ENCODE measurements at regions not wholly inside any gene's neighbourhood (a gene's known extent, or its start where the extent isn't known, plus 50 kb on each side); places are given as distances from the start of the nearest gene placed in this dataset.

GRCh38 chr20:6845141-6845540, 77.7 kb downstream of the BMP2 start:
- TF ChIP-seq CTCF (conservative IDR thresholded peaks at IDR 0.05): no peak

DNA sequence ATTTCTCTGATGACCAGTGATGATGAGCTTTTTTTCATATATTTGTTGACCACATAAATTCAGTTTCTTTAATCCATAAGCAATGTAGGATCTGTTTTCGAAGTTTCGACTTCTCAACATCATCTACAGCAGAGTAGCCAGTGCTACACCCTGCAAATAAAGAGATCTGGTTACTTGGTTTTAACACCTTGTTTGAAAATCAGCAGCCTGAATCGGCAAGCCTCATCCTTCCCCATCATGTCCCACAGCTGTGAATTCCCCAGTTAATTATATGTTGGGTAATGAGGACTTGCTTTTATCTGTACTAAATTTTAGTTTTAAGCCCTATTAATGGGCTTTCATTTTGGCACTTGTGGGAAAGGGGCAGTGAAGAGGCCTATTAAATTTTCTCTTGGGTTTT, 80.6 kb downstream of the BMP2 start:
- no peak overlapping the region for H3K27ac ChIP-seq
- TF ChIP-seq CTCF (conservative IDR thresholded peaks at IDR 0.05): no peak

More at GRCh38 chr20:6845141-6845540, 77.7 kb downstream of the BMP2 start:
- no peak overlapping the region for H3K27ac ChIP-seq

- TF ChIP-seq CTCF (conservative IDR thresholded peaks at IDR 0.05): no peak
- no peak overlapping the region for H3K27ac ChIP-seq
Measured at GRCh38 chr20:6848992-6849391, 81.5 kb downstream of the BMP2 start.

- TF ChIP-seq CTCF (conservative IDR thresholded peaks at IDR 0.05): no peak
- H3K27ac ChIP-seq: no peak overlapping the region
Measured at GRCh38 chr20:6851136-6851535, 83.7 kb downstream of the BMP2 start.

- no peak for TF ChIP-seq CTCF (conservative IDR thresholded peaks at IDR 0.05)
- H3K27ac ChIP-seq: no peak overlapping the region
Measured at GRCh38 chr20:6852478-6852877, 85.0 kb downstream of the BMP2 start.

DNA sequence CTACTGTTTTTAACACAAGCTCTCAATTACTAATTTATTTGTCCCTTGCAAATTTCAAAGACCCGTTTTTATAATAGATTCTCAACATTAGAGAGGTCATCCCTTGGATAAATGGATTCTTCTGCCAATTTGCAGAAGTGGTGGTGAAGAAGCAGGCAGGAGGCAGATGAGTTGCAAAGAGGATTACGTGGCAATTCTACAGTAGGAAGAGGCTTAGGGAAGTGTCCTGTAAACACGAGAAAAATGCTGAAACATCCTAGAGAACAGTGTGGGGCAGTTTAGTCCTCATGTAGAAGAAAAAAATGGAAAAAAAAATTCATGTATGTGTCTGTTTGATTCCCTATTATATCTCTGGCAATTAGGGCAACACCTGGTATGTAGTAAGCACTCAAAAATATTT, 87.6 kb downstream of the BMP2 start:
- no peak for TF ChIP-seq CTCF (conservative IDR thresholded peaks at IDR 0.05)
- no peak overlapping the region for H3K27ac ChIP-seq

- no peak for TF ChIP-seq CTCF (conservative IDR thresholded peaks at IDR 0.05)
- H3K27ac ChIP-seq: no peak overlapping the region
Measured at GRCh38 chr20:6855796-6856195, 88.3 kb downstream of the BMP2 start.

DNA sequence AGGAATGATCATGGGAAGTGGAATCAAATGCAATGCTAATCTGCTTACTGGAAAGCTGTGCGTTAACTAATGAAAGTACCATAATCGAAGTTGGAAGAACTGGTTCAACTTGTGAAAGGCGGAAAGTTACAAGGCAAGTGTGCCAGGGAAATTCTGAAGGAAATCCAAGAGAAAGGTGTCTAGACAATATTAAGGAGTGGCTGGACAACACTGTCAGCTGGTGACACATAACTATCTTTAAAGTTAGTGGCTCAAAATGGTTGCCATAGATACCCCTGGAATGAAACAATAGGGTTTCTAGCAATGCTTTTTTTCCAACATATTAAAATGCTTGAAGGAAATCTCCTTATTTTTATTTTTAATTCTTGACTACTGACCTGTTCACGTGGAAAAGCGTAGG, 90.4 kb downstream of the BMP2 start:
- H3K27ac ChIP-seq: no peak overlapping the region
- TF ChIP-seq CTCF (conservative IDR thresholded peaks at IDR 0.05): no peak
